Activated naive CD8-positive, alpha-beta T cell treated with anti-CD3 and anti-CD28 coated beads, Interleukin-2, amount 50 U/mL, for 16 hours (primary cell): ENCODE measurements at regions not wholly inside any gene's neighbourhood (a gene's known extent, or its start where the extent isn't known, plus 50 kb on each side); places are given as distances from the start of the nearest gene placed in this dataset.
"Not testable (repeated sequence)": the region's sequence is repeated elsewhere in the genome, so short reads cannot be mapped to it uniquely, and the experiment has no call there.

Experiments
- DNase-seq: peaks from one replicate; pipeline ENCODE4 v3.0.0-alpha.2; 2020; ENCODE audit warnings: low read depth, low spot score

GRCh38 chr6:11409371-11409770 is 128.2 kb upstream of the TMEM170B start:
- no peak for DNase-seq

- DNase-seq, result no peak
Observed at GRCh38 chr6:11407414-11407813, 130.1 kb upstream of the TMEM170B start.

- DNase-seq, result no peak
Observed at GRCh38 chr6:11404838-11405237, 132.7 kb upstream of the TMEM170B start.

GRCh38 chr6:11404081-11404480 is 133.5 kb upstream of the TMEM170B start:
- no peak for DNase-seq

- DNase-seq, result no peak
Observed at GRCh38 chr6:11403035-11403601, 134.4 kb upstream of the TMEM170B start.

GRCh38 chr6:11402581-11402980 is 135.0 kb upstream of the TMEM170B start:
- not testable (repeated sequence) for DNase-seq

- not testable (repeated sequence) for DNase-seq
Observed at GRCh38 chr6:11401954-11402353, 135.6 kb upstream of the TMEM170B start.

GRCh38 chr6:11398451-11399326 is 138.9 kb upstream of the TMEM170B start:
- DNase-seq, result no peak

GRCh38 chr6:11397622-11398450 is 139.7 kb upstream of the TMEM170B start:
- no peak for DNase-seq

- DNase-seq, result no peak
Observed at GRCh38 chr6:11396860-11397259, 140.7 kb upstream of the TMEM170B start.

- no peak for DNase-seq
Observed at GRCh38 chr6:11393713-11394627, 143.6 kb upstream of the TMEM170B start.

- DNase-seq, result no peak
Observed at GRCh38 chr6:11392778-11393507, 144.6 kb upstream of the TMEM170B start.

GRCh38 chr6:11391934-11392777 is 145.4 kb upstream of the TMEM170B start:
- DNase-seq, result no peak

GRCh38 chr6:11389977-11390376 is 147.6 kb upstream of the TMEM170B start:
- no peak for DNase-seq

- no peak for DNase-seq
Observed at GRCh38 chr6:11388983-11389944, 148.3 kb upstream of the TMEM170B start.

GRCh38 chr6:11387707-11388430 is 149.7 kb upstream of the TMEM170B start:
- DNase-seq, result no peak

- DNase-seq, result no peak
Observed at GRCh38 chr6:11386726-11387125, 150.8 kb upstream of the TMEM170B start.

- no peak for DNase-seq
Observed at GRCh38 chr6:11386323-11386722, 151.2 kb upstream of the TMEM170B start.
